DOHH2 (cell line): ENCODE measurements at regions not wholly inside any gene's neighbourhood (a gene's known extent, or its start where the extent isn't known, plus 50 kb on each side); places are given as distances from the start of the nearest gene placed in this dataset.
"Not testable (repeated sequence)": the region's sequence is repeated elsewhere in the genome, so short reads cannot be mapped to it uniquely, and the experiment has no call there.

Experiments
- H3F3A ChIP-seq: fragments of 200-600 bp; sonication (generic), shearing (Covaris generic); 2 replicates; pipeline ENCODE4 v1.6.0; 2016; ENCODE audit warnings: antibody characterized with exemption, mild to moderate bottlenecking; ENCODE audit not compliant: control insufficient read depth, insufficient read depth
- H3K27ac ChIP-seq: fragments of 200-600 bp; sonication (generic); 2 replicates; pipeline ENCODE4 v1.5.1; 2014; ENCODE audit warnings: low read depth, mild to moderate bottlenecking, low read length, moderate library complexity
- H3K27me3 ChIP-seq: fragments of 200-600 bp; sonication (generic); 2 replicates; pipeline ENCODE4 v1.6.1; 2014; ENCODE audit warnings: mild to moderate bottlenecking, low read length, mixed read lengths; ENCODE audit not compliant: control insufficient read depth
- H3K36me3 ChIP-seq: fragments of 200-600 bp; sonication (generic); 2 replicates; pipeline ENCODE4 v1.6.1; 2014; ENCODE audit warnings: mild to moderate bottlenecking, low read length, moderate library complexity, mixed read lengths; ENCODE audit not compliant: control insufficient read depth
- H3K4me1 ChIP-seq: fragments of 200-600 bp; sonication (generic); 2 replicates; pipeline ENCODE4 v1.6.1; 2014; ENCODE audit warnings: mild to moderate bottlenecking, low read length, mixed read lengths; ENCODE audit not compliant: control insufficient read depth
- H3K4me2 ChIP-seq: fragments of 200-600 bp; sonication (generic); 2 replicates; pipeline ENCODE4 v1.6.0; 2014; ENCODE audit warnings: mild to moderate bottlenecking, low read length, moderate library complexity
- H3K4me3 ChIP-seq: fragments of 200-600 bp; sonication (generic); 2 replicates; pipeline ENCODE4 v1.5.1; 2014; ENCODE audit warnings: mild to moderate bottlenecking, low read length, mixed read lengths
- H3K79me2 ChIP-seq: fragments of 200-600 bp; sonication (generic); 2 replicates; pipeline ENCODE4 v1.6.1; 2014; ENCODE audit warnings: mild to moderate bottlenecking, low read length, mixed read lengths; ENCODE audit not compliant: control insufficient read depth
- H3K9me2 ChIP-seq: fragments of 200-600 bp; sonication (generic); replicated peaks from 2 replicates; pipeline ENCODE4 v1.6.1; 2014; ENCODE audit warnings: mild to moderate bottlenecking, low read length, mixed read lengths; ENCODE audit not compliant: control insufficient read depth
- H3K9me3 ChIP-seq: fragments of 200-600 bp; sonication (generic); 2 replicates; pipeline ENCODE4 v1.6.1; 2014; ENCODE audit warnings: antibody characterized with exemption, low read length, mixed read lengths; ENCODE audit not compliant: control insufficient read depth, insufficient read depth
- H4K20me1 ChIP-seq: fragments of 200-600 bp; sonication (generic); 2 replicates; pipeline ENCODE4 v1.6.0; 2014; ENCODE audit warnings: low read depth, mild to moderate bottlenecking, antibody characterized with exemption, low read length, moderate library complexity; ENCODE audit not compliant: control insufficient read depth, insufficient read depth
- CTCF ChIP-seq: fragments of 200-600 bp; sonication (generic); IDR thresholded peaks from one replicate; pipeline ENCODE4 v1.5.1; 2014; ENCODE audit warnings: antibody characterized with exemption, mild to moderate bottlenecking, low read depth, low read length; ENCODE audit not compliant: poor library complexity, severe bottlenecking
- EZH2phosphoT487 ChIP-seq: fragments of 200-600 bp; sonication (generic); IDR thresholded peaks from 2 replicates; pipeline ENCODE4 v1.6.1; 2017; ENCODE audit warnings: borderline replicate concordance, mild to moderate bottlenecking, antibody characterized with exemption, low read length, moderate library complexity, mixed read lengths

GRCh38 chrX:28379103-28379502 is 208.1 kb upstream of the IL1RAPL1 start:
- Histone ChIP-seq H3K9me3 (no peaks in the 10 kb centered on the region), H3K4me1 (no peaks in the 10 kb centered on the region)
- TF ChIP-seq EZH2phosphoT487 = no peak
- no peak for TF ChIP-seq CTCF

GRCh38 chrX:28367649-28368048 is 219.6 kb upstream of the IL1RAPL1 start:
- not testable (repeated sequence) for H3K4me1 ChIP-seq, H3K9me3 ChIP-seq

More at GRCh38 chrX:28379103-28379502, 208.1 kb upstream of the IL1RAPL1 start:
- no peak overlapping the region for H3K27ac ChIP-seq
- no peaks in the 10 kb centered on the region for H3K79me2 ChIP-seq
- H3K4me3 ChIP-seq = no peak overlapping the region
- no peaks in the 10 kb centered on the region for H3K27me3 ChIP-seq
- H3K4me2 ChIP-seq = no peak overlapping the region
- no peaks in the 10 kb centered on the region for H4K20me1 ChIP-seq
- H3K9me2 ChIP-seq = no peaks in the 10 kb centered on the region
- no peaks in the 10 kb centered on the region for H3F3A ChIP-seq
- H3K36me3 ChIP-seq = no peaks in the 10 kb centered on the region

GRCh38 chrX:28351801-28352200 is 235.4 kb upstream of the IL1RAPL1 start:
- no peak for TF ChIP-seq EZH2phosphoT487
- no peak for TF ChIP-seq CTCF
- Histone ChIP-seq H3K27ac (no peak overlapping the region), H3K4me1 (no peaks in the 10 kb centered on the region), H3K4me3 (no peak overlapping the region), H3K27me3 (no peaks in the 10 kb centered on the region), H3K9me3 (no peaks in the 10 kb centered on the region), H3F3A (no peaks in the 10 kb centered on the region), H3K36me3 (no peaks in the 10 kb centered on the region), H3K4me2 (no peak overlapping the region), H3K9me2 (no peaks in the 10 kb centered on the region), H3K79me2 (no peaks in the 10 kb centered on the region), H4K20me1 (no peaks in the 10 kb centered on the region)

More at GRCh38 chrX:28367649-28368048, 219.6 kb upstream of the IL1RAPL1 start:
- H3K79me2 ChIP-seq, H3K9me2 ChIP-seq, H3F3A ChIP-seq, H3K36me3 ChIP-seq, H3K4me2 ChIP-seq, H4K20me1 ChIP-seq, H3K27me3 ChIP-seq, H3K4me3 ChIP-seq, H3K27ac ChIP-seq: not testable (repeated sequence)

- H3F3A ChIP-seq = no peaks in the 10 kb centered on the region
- H3K9me2 ChIP-seq = no peaks in the 10 kb centered on the region
- H3K4me3 ChIP-seq = no peak overlapping the region
- no peak for TF ChIP-seq CTCF
- no peak for TF ChIP-seq EZH2phosphoT487
- no peaks in the 10 kb centered on the region for H3K9me3 ChIP-seq
- H3K4me2 ChIP-seq = no peak overlapping the region
- no peaks in the 10 kb centered on the region for H3K36me3 ChIP-seq
- no peaks in the 10 kb centered on the region for H3K27me3 ChIP-seq
- H3K79me2 ChIP-seq = no peaks in the 10 kb centered on the region
- no peaks in the 10 kb centered on the region for H4K20me1 ChIP-seq
- H3K27ac ChIP-seq = no peak overlapping the region
- no peaks in the 10 kb centered on the region for H3K4me1 ChIP-seq
Measured at GRCh38 chrX:28349888-28350287, 237.4 kb upstream of the IL1RAPL1 start.
